DMS 273 (cell line): ENCODE measurements at regions not wholly inside any gene's neighbourhood (a gene's known extent, or its start where the extent isn't known, plus 50 kb on each side); places are given as distances from the start of the nearest gene placed in this dataset.
"Not testable (repeated sequence)": the region's sequence is repeated elsewhere in the genome, so short reads cannot be mapped to it uniquely, and the experiment has no call there.

Experiments used
- DNase-seq: peaks from one replicate; lab custom pipeline; 2025; ENCODE audit not compliant: unreplicated experiment; lab: John Stamatoyannopoulos, UW

GRCh38 chr4:181897935-181898334 is 345.3 kb upstream of the TENM3 start:
- DNase-seq, result no peak

GRCh38 chr4:181902404-181902803 is 340.8 kb upstream of the TENM3 start:
- DNase-seq, result not testable (repeated sequence)

- DNase-seq, result no peak
Observed at GRCh38 chr4:181905708-181906107, 337.5 kb upstream of the TENM3 start.

- DNase-seq, result no peak
Observed at GRCh38 chr4:181908168-181908567, 335.0 kb upstream of the TENM3 start.

GRCh38 chr4:181909368-181909767 is 333.8 kb upstream of the TENM3 start:
- no peak for DNase-seq

GRCh38 chr4:181911420-181911819 is 331.8 kb upstream of the TENM3 start:
- DNase-seq, result no peak

GRCh38 chr4:181933471-181933870 is 309.7 kb upstream of the TENM3 start:
- DNase-seq, result no peak

GRCh38 chr4:181938631-181939030 is 304.6 kb upstream of the TENM3 start:
- DNase-seq, result no peak

GRCh38 chr4:181939199-181939945 is 303.8 kb upstream of the TENM3 start:
- no peak for DNase-seq

- DNase-seq, result no peak
Observed at GRCh38 chr4:181944527-181944926, 298.7 kb upstream of the TENM3 start.

- DNase-seq, result no peak
Observed at GRCh38 chr4:181946902-181947301, 296.3 kb upstream of the TENM3 start.

GRCh38 chr4:181948839-181949382 is 294.3 kb upstream of the TENM3 start:
- DNase-seq, result no peak

GRCh38 chr4:181949704-181950312 is 293.4 kb upstream of the TENM3 start:
- no peak for DNase-seq

GRCh38 chr4:181950372-181951127 is 292.7 kb upstream of the TENM3 start:
- no peak for DNase-seq

- no peak for DNase-seq
Observed at GRCh38 chr4:181951265-181951664, 291.9 kb upstream of the TENM3 start.

GRCh38 chr4:181952478-181952877 is 290.7 kb upstream of the TENM3 start:
- no peak for DNase-seq

- DNase-seq, result no peak
Observed at GRCh38 chr4:181956512-181956911, 286.7 kb upstream of the TENM3 start.

GRCh38 chr4:181957088-181957487 is 286.1 kb upstream of the TENM3 start:
- no peak for DNase-seq

- no peak for DNase-seq
Observed at GRCh38 chr4:181958446-181958845, 284.8 kb upstream of the TENM3 start.

GRCh38 chr4:181959121-181959520 is 284.1 kb upstream of the TENM3 start:
- no peak for DNase-seq

- DNase-seq, result no peak
Observed at GRCh38 chr4:181960384-181960783, 282.8 kb upstream of the TENM3 start.

- no peak for DNase-seq
Observed at GRCh38 chr4:181962321-181962720, 280.9 kb upstream of the TENM3 start.
